ENCODE measurements at regions not wholly inside any gene's neighbourhood (a gene's known extent, or its start where the extent isn't known, plus 50 kb on each side); places are given as distances from the start of the nearest gene placed in this dataset.

- TF ChIP-seq ZNF114 (CRISPR knock-in tag; IDR thresholded peaks at IDR 0.05): no peak
- TF ChIP-seq REST (IDR thresholded peaks at IDR 0.05; ENCODE audit: unreplicated experiment): no peak
- TF ChIP-seq CTCF (conservative IDR thresholded peaks at IDR 0.05; ENCODE audit: low read depth in 2 of 2): no peak
- no peak for TF ChIP-seq EZH2phosphoT487 (IDR thresholded peaks at IDR 0.05; ENCODE audit: unreplicated experiment)
- no peak for TF ChIP-seq POLR2AphosphoS5 (IDR thresholded peaks at IDR 0.05; ENCODE audit: low read depth)
- TF ChIP-seq EZH2 (IDR thresholded peaks at IDR 0.05; ENCODE audit: low read depth, unreplicated experiment): no peak
These were observed 324.0 kb upstream of the IL12A start for GRCh38 chr3:159664653-159665052.
